GM10248 (cell line): ENCODE measurements at regions not wholly inside any gene's neighbourhood (a gene's known extent, or its start where the extent isn't known, plus 50 kb on each side); places are given as distances from the start of the nearest gene placed in this dataset.

ENCODE experiments used
- CTCF ChIA-PET: fragments of 300-600 bp; sonication (Branson Sonifier 250); formaldehyde crosslinking; extraction: SDS; loops from one replicate; lab custom pipeline; 2021; ENCODE audit warnings: antibody characterized with exemption; lab: Yijun Ruan, JAX
- POLR2A ChIA-PET: fragments of 350-650 bp; sonication (Branson Sonifier 250); formaldehyde crosslinking; extraction: SDS; loops from one replicate; lab custom pipeline; 2020; ENCODE audit warnings: antibody characterized with exemption; lab: Yijun Ruan, JAX
- DNase-seq: peaks from one replicate; pipeline ENCODE4 v3.0.0; 2012; ENCODE audit errors: extremely low spot score
- TF ChIP-seq, protein P1 (sequence below): IDR thresholded peaks from 2 replicates; pipeline ENCODE4 v1.5.1; 2012; ENCODE audit warnings: mild to moderate bottlenecking, low read depth; ENCODE audit errors: extremely low read depth, missing control alignments, control extremely low read depth

GRCh38 chr1:224874775-224875174, 54.7 kb upstream of the DNAH14 start:
- TF ChIP-seq, protein P1, sequence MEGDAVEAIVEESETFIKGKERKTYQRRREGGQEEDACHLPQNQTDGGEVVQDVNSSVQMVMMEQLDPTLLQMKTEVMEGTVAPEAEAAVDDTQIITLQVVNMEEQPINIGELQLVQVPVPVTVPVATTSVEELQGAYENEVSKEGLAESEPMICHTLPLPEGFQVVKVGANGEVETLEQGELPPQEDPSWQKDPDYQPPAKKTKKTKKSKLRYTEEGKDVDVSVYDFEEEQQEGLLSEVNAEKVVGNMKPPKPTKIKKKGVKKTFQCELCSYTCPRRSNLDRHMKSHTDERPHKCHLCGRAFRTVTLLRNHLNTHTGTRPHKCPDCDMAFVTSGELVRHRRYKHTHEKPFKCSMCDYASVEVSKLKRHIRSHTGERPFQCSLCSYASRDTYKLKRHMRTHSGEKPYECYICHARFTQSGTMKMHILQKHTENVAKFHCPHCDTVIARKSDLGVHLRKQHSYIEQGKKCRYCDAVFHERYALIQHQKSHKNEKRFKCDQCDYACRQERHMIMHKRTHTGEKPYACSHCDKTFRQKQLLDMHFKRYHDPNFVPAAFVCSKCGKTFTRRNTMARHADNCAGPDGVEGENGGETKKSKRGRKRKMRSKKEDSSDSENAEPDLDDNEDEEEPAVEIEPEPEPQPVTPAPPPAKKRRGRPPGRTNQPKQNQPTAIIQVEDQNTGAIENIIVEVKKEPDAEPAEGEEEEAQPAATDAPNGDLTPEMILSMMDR = no peak
- ChIA-PET CTCF (interaction anchor here (1.2 to 1.7 kb wide), 3 partner anchors 10 to 48 kb away, joined by 3 to 5 read pairs (median 3); no protein-coding TSS in a partner anchor), POLR2A (no interaction called here)
- DNase-seq = no peak

- DNase-seq = no peak
- ChIA-PET POLR2A (no interaction called here), CTCF (interaction anchor here (1.8 to 2.0 kb wide), 2 partner anchors 28 to 43 kb away, joined by 6 to 8 read pairs; no protein-coding TSS in a partner anchor)
- TF ChIP-seq, protein P1 = no peak
Measured at GRCh38 chr1:224879162-224879803, 50.2 kb upstream of the DNAH14 start.
